ENCODE measurements at regions not wholly inside any gene's neighbourhood (a gene's known extent, or its start where the extent isn't known, plus 50 kb on each side); places are given as distances from the start of the nearest gene placed in this dataset.

GRCh38 chr5:34538026-34538672 is 118.0 kb upstream of the RAI14 start:
- Histone ChIP-seq H3K27ac (replicated peaks) (no peak overlapping the region), H3K27me3 (ENCODE audit: insufficient read depth, poor library complexity, severe bottlenecking) (peaks cover 7% of the 10 kb centered on the region), H3K4me3 (replicated peaks; ENCODE audit: insufficient read depth, low read length) (no peak overlapping the region)
- TF ChIP-seq SPI1 (IDR thresholded peaks at IDR 0.05; ENCODE audit: borderline replicate concordance, low read depth) (no peak), POLR2AphosphoS5 (IDR thresholded peaks at IDR 0.05; ENCODE audit: low read depth) (no peak), CTCF (IDR thresholded peaks at IDR 0.05; ENCODE audit: insufficient read depth, low read length) (no peak), REST (IDR thresholded peaks at IDR 0.05; ENCODE audit: insufficient replicate concordance, low read depth) (no peak), GABPA (IDR thresholded peaks at IDR 0.05; ENCODE audit: low read depth) (no peak)
- DNase-seq (ENCODE audit: low read depth in 1 of 2, low spot score in 1 of 2): peak in 1 of 2 experiments; percentile 5

- DNase-seq (ENCODE audit: low read depth in 1 of 2, low spot score in 1 of 2): no peak
- Histone ChIP-seq H3K4me3 (replicated peaks; ENCODE audit: insufficient read depth, low read length) (no peak overlapping the region), H3K27ac (replicated peaks) (no peak overlapping the region), H3K27me3 (ENCODE audit: insufficient read depth, poor library complexity, severe bottlenecking) (peaks cover 7% of the 10 kb centered on the region)
- TF ChIP-seq CTCF (IDR thresholded peaks at IDR 0.05; ENCODE audit: insufficient read depth, low read length): no peak
- no peak for TF ChIP-seq GABPA (IDR thresholded peaks at IDR 0.05; ENCODE audit: low read depth)
- no peak for TF ChIP-seq REST (IDR thresholded peaks at IDR 0.05; ENCODE audit: insufficient replicate concordance, low read depth)
- no peak for TF ChIP-seq SPI1 (IDR thresholded peaks at IDR 0.05; ENCODE audit: borderline replicate concordance, low read depth)
- TF ChIP-seq POLR2AphosphoS5 (IDR thresholded peaks at IDR 0.05; ENCODE audit: low read depth): no peak
These were observed 116.9 kb upstream of the RAI14 start for GRCh38 chr5:34539183-34539582.

GRCh38 chr5:34541067-34541466 is 115.1 kb upstream of the RAI14 start:
- TF ChIP-seq CTCF (IDR thresholded peaks at IDR 0.05; ENCODE audit: insufficient read depth, low read length) (no peak), POLR2AphosphoS5 (IDR thresholded peaks at IDR 0.05; ENCODE audit: low read depth) (no peak), GABPA (IDR thresholded peaks at IDR 0.05; ENCODE audit: low read depth) (no peak), REST (IDR thresholded peaks at IDR 0.05; ENCODE audit: insufficient replicate concordance, low read depth) (no peak), SPI1 (IDR thresholded peaks at IDR 0.05; ENCODE audit: borderline replicate concordance, low read depth) (no peak)
- Histone ChIP-seq H3K27me3 (ENCODE audit: insufficient read depth, poor library complexity, severe bottlenecking) (peaks cover 4% of the 10 kb centered on the region), H3K27ac (replicated peaks) (no peak overlapping the region), H3K4me3 (replicated peaks; ENCODE audit: insufficient read depth, low read length) (no peak overlapping the region)
- no peak for DNase-seq (ENCODE audit: low read depth in 1 of 2, low spot score in 1 of 2)

Measured in HL-60 (cell line).